ENCODE measurements at regions not wholly inside any gene's neighbourhood (a gene's known extent, or its start where the extent isn't known, plus 50 kb on each side); places are given as distances from the start of the nearest gene placed in this dataset.

DNA sequence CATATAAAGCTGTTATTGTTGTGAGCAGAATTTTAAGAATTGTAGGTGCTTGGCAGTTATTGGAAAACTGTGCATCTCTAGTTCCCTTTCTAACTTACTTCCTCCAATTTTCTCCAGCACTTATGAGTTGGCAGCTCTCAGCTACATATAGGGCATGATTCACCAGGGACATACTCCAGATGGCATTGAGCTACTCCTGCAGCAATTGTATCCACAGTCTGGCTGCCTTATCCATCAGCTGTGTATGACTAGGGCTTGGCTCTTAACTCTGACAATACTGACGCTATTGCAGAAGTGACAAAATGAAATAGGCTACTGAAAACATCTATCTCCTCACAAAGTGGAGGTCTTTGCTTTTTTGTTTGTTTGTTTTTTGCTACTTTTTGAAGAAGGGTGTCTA is 276.7 kb downstream of the POU4F1 start:
- CTCF ChIA-PET = no interaction called here
- no peak overlapping the region for H3K4me3 Mint-ChIP-seq
- Histone ChIP-seq H3K27me3 (replicated peaks in 1 of 4; ENCODE audit: control extremely low read depth in 1 of 4, control insufficient read depth in 3 of 4, insufficient read depth in 4 of 4, low read length in 3 of 4) (no peaks in the 10 kb centered on the region), H3K4me1 (ENCODE audit: control insufficient read depth in 2 of 2, insufficient read depth in 2 of 2, low read length in 2 of 2) (no peaks in the 10 kb centered on the region), H3K79me2 (ENCODE audit: control insufficient read depth, insufficient read depth, low read length) (no peaks in the 10 kb centered on the region), H2AFZ (ENCODE audit: insufficient read depth, low read depth, low read length, poor library complexity, severe bottlenecking) (no peak overlapping the region), H3K4me3 (ENCODE audit: control extremely low read depth in 1 of 5, extremely low read depth in 1 of 5, insufficient read depth in 1 of 5, low read depth in 2 of 5, low read length in 4 of 5) (no peak overlapping the region), H4K20me1 (ENCODE audit: control insufficient read depth, insufficient read depth, low read length, poor library complexity, severe bottlenecking) (no peaks in the 10 kb centered on the region), H3K27ac (ENCODE audit: low read length in 2 of 2) (no peak overlapping the region), H3K4me2 (replicated peaks; ENCODE audit: low read depth, low read length, poor library complexity, severe bottlenecking) (no peak overlapping the region), H3K9me3 (ENCODE audit: control extremely low read depth in 1 of 3, control insufficient read depth in 2 of 3, insufficient read depth in 1 of 3, low read length in 2 of 3) (no peaks in the 10 kb centered on the region), H3K9ac (ENCODE audit: low read length) (no peak overlapping the region), H3K36me3 (replicated peaks in 1 of 2; ENCODE audit: control extremely low read depth in 1 of 2, control insufficient read depth in 1 of 2, extremely low read depth in 1 of 2, insufficient read depth in 2 of 2, low read length in 1 of 2) (no peaks in the 10 kb centered on the region)
- H3K27me3 Mint-ChIP-seq = no peaks in the 10 kb centered on the region
- intact Hi-C loops (cut with micrococcal nuclease) = no loop called here
- WGBS (ENCODE audit: insufficient coverage) = no CpG with 5 or more reads among the region's 1 CpG
- no peak overlapping the region for H3K27ac Mint-ChIP-seq
- no peak for TF ChIP-seq EZH2 (IDR thresholded peaks at IDR 0.05; ENCODE audit: borderline replicate concordance, insufficient read depth, low read depth, low read length, poor library complexity, severe bottlenecking)
- TF ChIP-seq, protein P1, sequence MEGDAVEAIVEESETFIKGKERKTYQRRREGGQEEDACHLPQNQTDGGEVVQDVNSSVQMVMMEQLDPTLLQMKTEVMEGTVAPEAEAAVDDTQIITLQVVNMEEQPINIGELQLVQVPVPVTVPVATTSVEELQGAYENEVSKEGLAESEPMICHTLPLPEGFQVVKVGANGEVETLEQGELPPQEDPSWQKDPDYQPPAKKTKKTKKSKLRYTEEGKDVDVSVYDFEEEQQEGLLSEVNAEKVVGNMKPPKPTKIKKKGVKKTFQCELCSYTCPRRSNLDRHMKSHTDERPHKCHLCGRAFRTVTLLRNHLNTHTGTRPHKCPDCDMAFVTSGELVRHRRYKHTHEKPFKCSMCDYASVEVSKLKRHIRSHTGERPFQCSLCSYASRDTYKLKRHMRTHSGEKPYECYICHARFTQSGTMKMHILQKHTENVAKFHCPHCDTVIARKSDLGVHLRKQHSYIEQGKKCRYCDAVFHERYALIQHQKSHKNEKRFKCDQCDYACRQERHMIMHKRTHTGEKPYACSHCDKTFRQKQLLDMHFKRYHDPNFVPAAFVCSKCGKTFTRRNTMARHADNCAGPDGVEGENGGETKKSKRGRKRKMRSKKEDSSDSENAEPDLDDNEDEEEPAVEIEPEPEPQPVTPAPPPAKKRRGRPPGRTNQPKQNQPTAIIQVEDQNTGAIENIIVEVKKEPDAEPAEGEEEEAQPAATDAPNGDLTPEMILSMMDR (IDR thresholded peaks at IDR 0.05) = no peak
- H3K9me3 Mint-ChIP-seq (ENCODE audit: insufficient read depth) = no peaks in the 10 kb centered on the region
- H3K4me1 Mint-ChIP-seq = no peaks in the 10 kb centered on the region
- ATAC-seq (ENCODE audit: low read depth) (no peak), DNase-seq (no peak)
- POLR2A ChIA-PET = no interaction called here

DNA sequence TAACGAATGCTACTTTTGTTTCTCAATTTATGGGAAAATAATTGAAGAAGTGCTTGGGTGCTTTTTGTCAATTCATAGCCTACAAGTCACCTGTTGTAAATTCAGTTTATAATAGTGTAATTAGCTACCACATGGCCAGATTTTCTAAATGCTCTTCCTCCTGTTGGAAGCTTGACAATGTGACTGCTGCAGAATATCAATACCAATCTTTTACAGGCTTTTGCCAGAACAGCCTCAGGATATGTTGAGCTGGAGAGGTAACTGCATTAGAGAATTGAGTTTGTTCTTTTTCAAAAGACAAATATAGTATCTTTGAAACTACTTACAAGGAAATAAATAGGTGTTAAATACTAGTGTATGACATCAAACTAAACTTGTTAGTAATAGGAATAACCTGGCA is 277.8 kb downstream of the POU4F1 start:
- DNase-seq = no peak
- no peak overlapping the region for H3K4me3 ChIP-seq (ENCODE audit: control extremely low read depth in 1 of 5, extremely low read depth in 1 of 5, insufficient read depth in 1 of 5, low read depth in 2 of 5, low read length in 4 of 5)
- WGBS (ENCODE audit: insufficient coverage) = no CpG with 5 or more reads among the region's 1 CpG
- no peak overlapping the region for H3K9ac ChIP-seq (ENCODE audit: low read length)
- H3K9me3 ChIP-seq (ENCODE audit: control extremely low read depth in 1 of 3, control insufficient read depth in 2 of 3, insufficient read depth in 1 of 3, low read length in 2 of 3) = no peaks in the 10 kb centered on the region
- CTCF ChIA-PET = no interaction called here
- intact Hi-C loops (cut with micrococcal nuclease) = no loop called here
- Mint-ChIP-seq H3K9me3 (ENCODE audit: insufficient read depth) (no peaks in the 10 kb centered on the region), H3K27me3 (no peaks in the 10 kb centered on the region), H3K4me3 (no peak overlapping the region), H3K27ac (no peak overlapping the region), H3K4me1 (no peaks in the 10 kb centered on the region)
- H3K4me2 ChIP-seq (replicated peaks; ENCODE audit: low read depth, low read length, poor library complexity, severe bottlenecking) = no peak overlapping the region
- no peak for ATAC-seq (ENCODE audit: low read depth)
- H3K79me2 ChIP-seq (ENCODE audit: control insufficient read depth, insufficient read depth, low read length) = no peaks in the 10 kb centered on the region
- no peaks in the 10 kb centered on the region for H3K36me3 ChIP-seq (replicated peaks in 1 of 2; ENCODE audit: control extremely low read depth in 1 of 2, control insufficient read depth in 1 of 2, extremely low read depth in 1 of 2, insufficient read depth in 2 of 2, low read length in 1 of 2)
- H3K27ac ChIP-seq (ENCODE audit: low read length in 2 of 2) = no peak overlapping the region
- no peak overlapping the region for H2AFZ ChIP-seq (ENCODE audit: insufficient read depth, low read depth, low read length, poor library complexity, severe bottlenecking)
- no peaks in the 10 kb centered on the region for H3K27me3 ChIP-seq (replicated peaks in 1 of 4; ENCODE audit: control extremely low read depth in 1 of 4, control insufficient read depth in 3 of 4, insufficient read depth in 4 of 4, low read length in 3 of 4)
- TF ChIP-seq EZH2 (IDR thresholded peaks at IDR 0.05; ENCODE audit: borderline replicate concordance, insufficient read depth, low read depth, low read length, poor library complexity, severe bottlenecking) = no peak
- TF ChIP-seq, protein P1 (IDR thresholded peaks at IDR 0.05) = no peak
- H4K20me1 ChIP-seq (ENCODE audit: control insufficient read depth, insufficient read depth, low read length, poor library complexity, severe bottlenecking) = no peaks in the 10 kb centered on the region
- H3K4me1 ChIP-seq (ENCODE audit: control insufficient read depth in 2 of 2, insufficient read depth in 2 of 2, low read length in 2 of 2) = no peaks in the 10 kb centered on the region
- POLR2A ChIA-PET = no interaction called here

Data from B cell (primary cell).